Duodenal mucosa (tissue), 2 donors: ENCODE measurements at regions not wholly inside any gene's neighbourhood (a gene's known extent, or its start where the extent isn't known, plus 50 kb on each side); places are given as distances from the start of the nearest gene placed in this dataset.
"Not testable (repeated sequence)": the region's sequence is repeated elsewhere in the genome, so short reads cannot be mapped to it uniquely, and the experiment has no call there.

ENCODE experiments used
- H3K27ac ChIP-seq: one replicate; pipeline ENCODE4 v1.7.0; 2013; ENCODE audit warnings: low read depth, low read length
- H3K27me3 ChIP-seq, 2 donors: one replicate each; pipeline ENCODE4 v1.7.0; 2013; ENCODE audit warnings: low read length in 2 of 2, control low read depth in 1 of 2; ENCODE audit not compliant: insufficient read depth in 2 of 2, control insufficient read depth in 1 of 2
- H3K36me3 ChIP-seq, 2 donors: one replicate each; pipeline ENCODE4 v1.7.0; 2013; ENCODE audit warnings: low read length in 2 of 2, control low read depth in 1 of 2; ENCODE audit not compliant: insufficient read depth in 2 of 2, control insufficient read depth in 1 of 2
- H3K4me1 ChIP-seq, 2 donors: one replicate each; pipeline ENCODE4 v1.7.0; 2013; ENCODE audit warnings: low read length in 2 of 2, control low read depth in 1 of 2; ENCODE audit not compliant: insufficient read depth in 2 of 2, control insufficient read depth in 1 of 2
- H3K4me3 ChIP-seq, 2 donors: one replicate each; pipeline ENCODE4 v1.7.0; 2013; ENCODE audit warnings: low read length in 2 of 2, low read depth in 1 of 2
- H3K9ac ChIP-seq, 2 donors: one replicate each; pipeline ENCODE4 v1.7.0; 2013; ENCODE audit warnings: low read length in 2 of 2, low read depth in 1 of 2
- H3K9me3 ChIP-seq, 2 donors: one replicate each; pipeline ENCODE4 v1.7.0; 2013; ENCODE audit warnings: low read length in 2 of 2, control low read depth in 1 of 2; ENCODE audit not compliant: control insufficient read depth in 1 of 2

- H3K4me3 ChIP-seq = no peak overlapping the region
- H3K9ac ChIP-seq = no peak overlapping the region
- H3K27ac ChIP-seq = no peak overlapping the region
- H3K9me3 ChIP-seq = no peaks in the 10 kb centered on the region
- H3K27me3 ChIP-seq = no peaks in the 10 kb centered on the region
- no peaks in the 10 kb centered on the region for H3K4me1 ChIP-seq
- no peaks in the 10 kb centered on the region for H3K36me3 ChIP-seq
These were observed 68.7 kb downstream of the VSIG4 start for GRCh38 chrX:65971151-65971550.

- H3K36me3 ChIP-seq, H3K27ac ChIP-seq, H3K27me3 ChIP-seq, H3K4me1 ChIP-seq, H3K4me3 ChIP-seq, H3K9ac ChIP-seq, H3K9me3 ChIP-seq: not testable (repeated sequence)
These were observed 72.7 kb downstream of the VSIG4 start for GRCh38 chrX:65967159-65967558.

GRCh38 chrX:65961714-65962113 lies 78.2 kb downstream of the VSIG4 start:
- no peak overlapping the region for H3K4me3 ChIP-seq
- no peak overlapping the region for H3K27ac ChIP-seq
- H3K27me3 ChIP-seq = no peaks in the 10 kb centered on the region
- no peaks in the 10 kb centered on the region for H3K36me3 ChIP-seq
- no peak overlapping the region for H3K9ac ChIP-seq
- no peaks in the 10 kb centered on the region for H3K9me3 ChIP-seq
- no peaks in the 10 kb centered on the region for H3K4me1 ChIP-seq

- H3K9ac ChIP-seq = no peak overlapping the region
- H3K4me3 ChIP-seq = no peak overlapping the region
- H3K27me3 ChIP-seq = no peaks in the 10 kb centered on the region
- H3K4me1 ChIP-seq = no peaks in the 10 kb centered on the region
- H3K36me3 ChIP-seq = no peaks in the 10 kb centered on the region
- no peaks in the 10 kb centered on the region for H3K9me3 ChIP-seq
- no peak overlapping the region for H3K27ac ChIP-seq
These were observed 91.8 kb downstream of the VSIG4 start for GRCh38 chrX:65948103-65948502.

GRCh38 chrX:65941775-65942174 lies 98.1 kb downstream of the VSIG4 start:
- Histone ChIP-seq H3K4me1 (no peaks in the 10 kb centered on the region), H3K9me3 (no peaks in the 10 kb centered on the region), H3K4me3 (no peak overlapping the region), H3K36me3 (no peaks in the 10 kb centered on the region), H3K27ac (no peak overlapping the region), H3K9ac (no peak overlapping the region), H3K27me3 (no peaks in the 10 kb centered on the region)

- no peak overlapping the region for H3K27ac ChIP-seq
- H3K36me3 ChIP-seq = no peaks in the 10 kb centered on the region
- no peaks in the 10 kb centered on the region for H3K4me1 ChIP-seq
- no peak overlapping the region for H3K4me3 ChIP-seq
- H3K27me3 ChIP-seq = no peaks in the 10 kb centered on the region
- H3K9ac ChIP-seq = no peak overlapping the region
- no peaks in the 10 kb centered on the region for H3K9me3 ChIP-seq
These were observed 106.7 kb downstream of the VSIG4 start for GRCh38 chrX:65933085-65933589.

- no peak overlapping the region for H3K4me3 ChIP-seq
- no peak overlapping the region for H3K9ac ChIP-seq
- no peaks in the 10 kb centered on the region for H3K36me3 ChIP-seq
- no peaks in the 10 kb centered on the region for H3K27me3 ChIP-seq
- H3K4me1 ChIP-seq = no peaks in the 10 kb centered on the region
- no peaks in the 10 kb centered on the region for H3K9me3 ChIP-seq
- no peak overlapping the region for H3K27ac ChIP-seq
These were observed 107.5 kb downstream of the VSIG4 start for GRCh38 chrX:65932173-65933084.

GRCh38 chrX:65928522-65928921 lies 111.4 kb downstream of the VSIG4 start:
- Histone ChIP-seq H3K4me1 (no peaks in the 10 kb centered on the region), H3K27me3 (no peaks in the 10 kb centered on the region), H3K27ac (no peak overlapping the region), H3K36me3 (no peaks in the 10 kb centered on the region), H3K9me3 (no peaks in the 10 kb centered on the region), H3K9ac (no peak overlapping the region), H3K4me3 (no peak overlapping the region)

GRCh38 chrX:65927386-65927785 lies 112.5 kb downstream of the VSIG4 start:
- not testable (repeated sequence) for H3K9ac ChIP-seq, H3K36me3 ChIP-seq, H3K4me1 ChIP-seq, H3K27me3 ChIP-seq, H3K27ac ChIP-seq, H3K9me3 ChIP-seq, H3K4me3 ChIP-seq

GRCh38 chrX:65926095-65927019 lies 113.5 kb downstream of the VSIG4 start:
- H3K9ac ChIP-seq = no peak overlapping the region
- H3K36me3 ChIP-seq = no peaks in the 10 kb centered on the region
- no peaks in the 10 kb centered on the region for H3K4me1 ChIP-seq
- no peak overlapping the region for H3K4me3 ChIP-seq
- H3K27ac ChIP-seq = no peak overlapping the region
- no peaks in the 10 kb centered on the region for H3K27me3 ChIP-seq
- no peaks in the 10 kb centered on the region for H3K9me3 ChIP-seq
